ENCODE measurements at regions not wholly inside any gene's neighbourhood (a gene's known extent, or its start where the extent isn't known, plus 50 kb on each side); places are given as distances from the start of the nearest gene placed in this dataset.
"Not testable (repeated sequence)": the region's sequence is repeated elsewhere in the genome, so short reads cannot be mapped to it uniquely, and the experiment has no call there.

DNA sequence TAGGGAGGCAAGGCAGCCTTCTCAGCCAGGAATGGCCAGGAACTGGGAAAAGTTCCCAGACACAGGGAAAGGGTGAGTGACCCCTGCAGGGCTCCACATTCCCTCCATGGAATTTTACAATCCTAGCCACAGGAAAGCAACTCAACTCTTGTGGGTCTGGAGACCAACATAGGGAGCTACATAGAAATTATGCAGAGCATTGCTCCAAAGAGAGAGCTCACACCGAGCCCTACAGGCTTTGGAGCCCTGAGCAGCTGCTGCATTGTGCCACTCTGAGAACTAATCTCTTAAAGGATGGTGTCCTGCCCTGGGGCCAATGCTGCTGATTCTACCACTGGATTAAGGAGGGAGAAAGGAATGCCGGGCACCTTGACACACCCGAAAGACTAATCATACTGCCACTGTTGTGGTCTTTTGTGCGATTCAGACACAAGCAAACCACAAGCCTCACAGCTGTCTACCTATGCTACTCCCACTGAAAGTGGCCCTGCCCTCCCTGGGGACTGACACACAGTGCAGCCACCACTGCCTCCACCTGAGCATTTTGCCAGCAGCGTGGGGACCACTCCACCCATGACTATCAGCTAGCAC is 1089.8 kb upstream of the NUDT12 start:
- ATAC-seq = no peak

DNA sequence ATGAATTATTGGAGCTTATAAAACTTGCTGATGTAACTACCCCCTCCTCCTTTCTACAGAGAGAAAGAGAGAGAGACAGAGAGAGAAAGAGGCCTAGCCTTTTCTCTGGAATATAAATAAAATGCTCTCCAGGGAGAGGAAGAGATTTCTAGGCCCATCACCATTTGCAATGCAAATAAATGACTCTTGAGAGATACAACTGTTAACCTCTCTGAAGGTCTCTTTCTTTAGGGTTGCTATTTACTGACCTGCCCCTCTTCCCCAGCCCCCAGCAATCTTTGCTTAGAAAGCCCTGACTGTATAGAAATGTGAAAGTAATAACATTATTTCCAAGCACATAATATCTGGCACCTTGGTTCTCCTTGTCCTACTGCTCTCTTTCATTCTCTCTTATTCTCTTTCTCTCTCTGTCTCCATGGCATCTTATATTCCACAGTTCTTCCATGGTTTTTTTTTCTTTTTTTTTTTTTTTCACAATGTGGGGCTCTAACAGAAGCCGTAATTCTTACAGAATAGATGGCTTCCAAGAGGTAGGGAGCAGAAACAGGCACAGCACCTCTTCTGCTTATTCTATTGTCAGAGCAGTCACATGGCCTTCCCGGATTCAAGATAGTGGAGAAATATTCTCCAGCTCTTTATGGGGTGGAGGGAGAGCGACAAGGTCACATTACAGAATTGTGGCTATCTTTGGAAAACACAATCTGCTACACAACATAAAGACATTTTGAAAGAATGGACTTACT is 1087.9 kb upstream of the NUDT12 start:
- ATAC-seq = no peak

DNA sequence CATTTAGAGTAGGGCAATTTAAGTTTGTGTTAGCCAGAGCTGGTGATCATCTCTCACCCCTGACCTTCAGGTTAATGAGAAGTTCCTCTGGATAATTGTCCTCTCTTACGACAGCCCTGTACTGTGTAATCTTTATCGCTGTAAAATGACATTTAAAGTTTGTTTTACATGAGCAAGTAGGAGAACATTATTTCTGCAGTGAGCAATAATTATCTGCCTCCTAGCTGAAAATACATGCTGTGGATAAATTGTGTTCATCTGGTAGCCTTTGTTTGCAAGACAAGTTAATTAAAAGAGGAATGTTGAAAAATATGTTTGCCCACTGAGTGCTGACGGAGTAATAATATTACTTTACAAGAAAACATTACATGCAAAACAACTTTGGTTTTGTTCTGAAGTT is 1083.8 kb upstream of the NUDT12 start:
- ATAC-seq = no peak

DNA sequence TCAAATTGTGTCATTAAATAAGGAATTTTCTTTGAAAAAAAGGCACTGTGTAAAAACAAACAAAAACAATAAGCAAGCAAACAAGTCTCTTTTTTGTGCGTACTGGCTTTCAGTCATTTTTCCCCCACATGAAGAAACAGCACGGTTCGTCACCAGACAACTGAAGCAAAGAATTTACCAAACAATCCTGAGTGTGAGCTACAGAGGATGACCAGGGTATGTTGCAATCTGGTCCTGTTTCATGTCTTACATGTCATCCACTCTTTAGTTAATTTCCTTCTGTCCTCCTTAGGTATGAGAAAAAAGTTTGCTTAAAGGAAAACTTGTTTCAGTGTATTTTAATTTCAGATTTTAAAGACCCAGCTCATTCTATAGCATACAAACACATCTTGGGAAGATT is 1080.7 kb upstream of the NUDT12 start:
- no peak for ATAC-seq

DNA sequence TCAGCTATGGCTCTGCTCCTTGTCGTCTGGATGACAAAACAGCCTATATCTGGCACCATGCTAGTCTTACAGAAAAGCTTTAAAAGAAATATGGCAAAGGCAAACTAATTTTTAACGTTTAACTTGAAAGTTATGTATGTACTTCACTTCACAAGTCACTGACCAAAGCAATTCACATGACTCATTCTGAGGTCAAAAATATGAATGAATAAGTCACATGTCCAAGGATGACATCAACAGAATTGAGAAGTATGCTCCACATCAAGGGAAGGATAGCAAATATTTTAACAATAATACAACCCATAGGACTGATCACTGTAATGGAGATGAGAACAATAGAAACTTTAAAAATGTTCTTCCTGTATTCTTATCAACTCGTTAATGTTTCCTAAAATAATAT is 1072.6 kb upstream of the NUDT12 start:
- no peak for ATAC-seq

DNA sequence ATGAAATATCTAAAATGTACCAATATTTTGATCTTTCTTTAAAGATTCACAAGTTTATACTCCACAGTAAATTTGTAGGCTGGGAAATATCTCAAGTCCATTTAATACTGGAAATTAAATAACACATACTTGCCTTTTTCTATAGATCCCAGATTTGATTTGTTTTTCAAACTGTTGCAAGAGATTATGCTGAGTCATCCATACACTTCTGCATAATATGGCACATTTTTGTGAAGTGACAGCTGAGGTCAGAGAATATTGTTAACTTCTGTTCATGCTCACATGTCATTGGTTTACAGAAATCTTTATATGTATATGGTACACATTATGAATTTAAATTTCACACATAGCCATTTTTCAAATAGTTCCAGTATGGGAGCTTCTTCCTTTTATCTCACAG is 1066.3 kb upstream of the NUDT12 start:
- no peak for ATAC-seq

DNA sequence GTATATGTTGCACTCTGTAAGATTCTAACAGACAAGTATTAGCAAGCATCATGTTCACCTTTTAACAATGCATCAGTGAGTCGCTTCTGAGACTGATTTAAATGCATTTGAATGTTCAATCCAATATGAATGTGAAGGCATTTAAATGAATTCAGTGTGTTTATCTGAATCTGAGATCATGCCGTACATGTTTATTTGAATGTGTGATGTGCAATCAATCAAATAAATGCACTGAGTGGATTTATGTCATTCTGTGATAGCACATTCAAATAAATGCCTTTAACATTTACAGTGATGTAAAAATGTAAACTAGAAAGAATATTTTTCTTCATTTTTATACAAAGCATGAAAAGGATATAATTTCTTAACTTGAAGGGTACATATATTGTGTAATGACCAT is 1063.5 kb upstream of the NUDT12 start:
- ATAC-seq = no peak

DNA sequence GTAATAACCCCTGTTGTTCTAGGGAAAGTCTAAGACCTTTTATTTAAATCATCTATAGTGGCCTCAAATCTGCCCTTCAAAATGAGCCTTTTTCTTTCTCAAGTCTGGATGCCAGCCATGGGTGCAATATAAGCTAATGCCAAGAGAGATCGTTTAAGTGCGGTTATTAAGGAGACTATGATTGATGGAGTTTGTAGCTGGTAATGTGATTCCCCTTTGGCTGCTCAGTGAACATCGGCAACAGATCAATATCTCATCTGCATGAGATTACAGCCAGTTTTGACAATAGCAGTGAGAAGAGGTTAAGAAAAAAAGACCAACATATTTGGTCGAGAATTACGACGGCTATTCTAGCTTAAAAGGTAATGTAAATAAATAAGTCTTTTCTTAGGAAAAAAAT is 1049.4 kb upstream of the NUDT12 start:
- ATAC-seq = no peak

DNA sequence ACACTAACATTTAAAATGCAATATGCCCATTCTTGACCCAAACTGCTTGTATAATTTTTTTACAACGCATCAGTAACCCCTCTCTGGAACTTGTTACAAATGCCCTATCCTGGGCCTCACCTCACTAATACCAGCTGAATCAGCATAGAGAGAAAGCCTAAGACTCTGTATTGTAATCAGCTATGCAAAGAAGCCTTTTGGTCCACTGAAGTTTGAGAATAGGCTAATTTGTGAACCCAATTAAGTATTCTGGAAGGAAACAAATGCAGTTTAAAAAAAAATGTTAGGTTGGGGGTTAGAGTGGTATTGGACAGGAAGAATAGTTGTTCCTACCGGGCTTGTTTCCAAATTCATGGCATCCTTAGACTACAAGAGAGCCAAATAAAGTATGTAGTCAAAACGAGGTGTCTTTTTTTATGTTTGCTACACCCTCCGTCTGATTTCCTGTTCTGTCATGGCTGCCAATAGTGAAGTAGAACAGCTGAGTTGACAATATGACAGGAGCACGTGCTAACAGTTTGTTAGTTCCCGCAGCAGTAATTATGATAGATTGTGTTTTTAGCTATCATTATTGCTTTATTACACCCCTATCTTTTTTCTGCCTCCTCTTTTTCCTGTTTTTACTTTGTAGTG is 1048.7 kb upstream of the NUDT12 start:
- ATAC-seq = no peak

DNA sequence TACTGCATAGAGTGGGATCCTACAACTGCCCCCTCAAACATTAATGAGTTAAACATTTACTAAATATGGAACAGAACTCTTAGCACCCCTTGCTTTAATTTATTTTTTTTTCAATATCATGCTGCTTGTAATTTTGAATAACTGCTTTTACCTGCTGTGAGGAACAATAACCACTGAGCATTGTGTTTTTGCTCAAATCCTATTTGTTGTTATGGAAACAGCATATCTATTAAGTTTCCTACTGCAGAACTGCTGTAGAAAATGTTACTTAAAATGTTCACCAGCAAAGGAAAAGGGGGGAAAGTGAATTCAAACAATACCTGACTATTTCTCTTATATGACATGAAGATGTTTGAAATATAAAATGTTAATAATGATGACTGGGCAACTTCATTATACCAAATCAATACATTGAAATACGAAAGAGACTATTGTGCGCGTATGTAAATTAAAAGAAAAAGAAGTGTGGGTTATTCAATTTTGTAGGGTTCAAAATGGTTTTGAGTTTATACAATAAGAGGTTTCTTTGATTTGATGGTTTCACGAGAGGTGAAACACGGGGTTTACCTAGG is 1043.8 kb upstream of the NUDT12 start:
- no peak for ATAC-seq

DNA sequence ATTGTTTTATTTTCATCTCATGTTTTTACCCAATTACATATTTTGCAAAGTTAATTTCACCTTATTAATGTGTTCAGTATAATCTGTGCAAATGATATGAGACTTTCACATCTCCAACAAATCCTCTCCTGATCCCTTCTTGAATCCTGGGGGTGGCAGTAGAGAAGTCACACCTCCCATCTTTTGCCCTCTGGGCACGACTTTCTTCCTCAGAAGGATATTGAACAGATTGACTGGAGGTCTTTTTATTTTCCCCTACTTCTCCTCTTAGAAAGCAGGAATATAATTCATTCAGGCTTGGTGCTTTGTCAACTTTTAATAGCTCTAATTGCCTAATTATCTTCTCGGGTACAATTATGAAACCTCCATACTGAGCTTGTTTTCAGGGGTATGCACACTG is 1037.1 kb upstream of the NUDT12 start:
- no peak for ATAC-seq

DNA sequence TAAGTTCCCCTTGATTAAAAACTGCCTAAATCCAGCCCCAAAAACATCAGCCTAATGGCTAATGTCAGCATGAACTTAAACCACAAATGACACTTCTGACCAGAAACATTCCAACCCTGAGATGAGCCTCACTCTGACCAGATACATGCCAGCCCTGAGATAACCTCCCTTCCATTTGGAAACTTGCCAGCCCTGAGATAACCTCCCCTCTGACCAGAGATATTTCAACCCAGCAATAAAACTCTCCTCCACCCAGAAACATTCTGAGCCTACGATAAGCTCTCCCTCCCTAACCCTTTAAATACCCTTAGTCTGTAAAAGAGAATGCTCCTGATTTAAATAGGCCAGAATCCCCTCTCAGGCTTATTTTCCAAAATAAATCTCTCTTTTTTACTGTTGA is 1035.7 kb upstream of the NUDT12 start:
- ATAC-seq = no peak

DNA sequence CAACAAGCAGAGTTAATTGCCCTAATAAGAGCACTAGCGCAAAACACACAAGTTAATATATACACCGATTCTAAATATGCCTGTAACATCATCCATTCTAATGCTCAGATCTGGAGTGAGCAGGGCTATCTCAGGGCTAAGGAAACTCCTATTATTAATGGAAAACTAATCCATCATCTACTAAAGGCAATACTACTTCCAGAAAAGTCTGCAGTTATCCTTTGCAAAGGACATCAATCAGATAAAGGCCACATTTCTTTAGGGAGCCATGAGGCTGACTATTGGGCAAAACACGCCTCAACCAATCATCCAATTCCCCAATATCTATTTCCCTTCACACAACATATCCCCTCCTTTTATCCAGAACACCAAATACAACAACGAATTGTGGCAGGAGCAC is 1032.3 kb upstream of the NUDT12 start:
- ATAC-seq = no peak

DNA sequence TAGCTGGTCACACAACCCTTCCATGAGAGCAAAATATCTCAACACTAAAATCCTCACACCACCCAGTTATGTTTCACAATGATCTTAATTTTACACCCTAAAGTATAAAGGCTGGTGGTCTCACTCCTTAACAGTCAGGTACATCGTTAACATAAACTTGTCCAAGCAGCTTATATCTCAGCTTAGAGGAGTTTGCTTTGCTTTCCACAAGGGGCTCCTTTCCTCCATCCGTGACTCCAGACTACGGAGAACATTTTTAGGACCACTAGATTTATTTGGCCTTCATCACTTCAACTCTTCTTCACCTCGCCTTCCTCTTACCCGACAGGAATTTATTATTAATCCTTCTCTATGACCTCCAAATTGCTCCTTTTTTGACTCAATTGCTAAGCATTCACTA is 1014.1 kb upstream of the NUDT12 start:
- no peak for ATAC-seq

DNA sequence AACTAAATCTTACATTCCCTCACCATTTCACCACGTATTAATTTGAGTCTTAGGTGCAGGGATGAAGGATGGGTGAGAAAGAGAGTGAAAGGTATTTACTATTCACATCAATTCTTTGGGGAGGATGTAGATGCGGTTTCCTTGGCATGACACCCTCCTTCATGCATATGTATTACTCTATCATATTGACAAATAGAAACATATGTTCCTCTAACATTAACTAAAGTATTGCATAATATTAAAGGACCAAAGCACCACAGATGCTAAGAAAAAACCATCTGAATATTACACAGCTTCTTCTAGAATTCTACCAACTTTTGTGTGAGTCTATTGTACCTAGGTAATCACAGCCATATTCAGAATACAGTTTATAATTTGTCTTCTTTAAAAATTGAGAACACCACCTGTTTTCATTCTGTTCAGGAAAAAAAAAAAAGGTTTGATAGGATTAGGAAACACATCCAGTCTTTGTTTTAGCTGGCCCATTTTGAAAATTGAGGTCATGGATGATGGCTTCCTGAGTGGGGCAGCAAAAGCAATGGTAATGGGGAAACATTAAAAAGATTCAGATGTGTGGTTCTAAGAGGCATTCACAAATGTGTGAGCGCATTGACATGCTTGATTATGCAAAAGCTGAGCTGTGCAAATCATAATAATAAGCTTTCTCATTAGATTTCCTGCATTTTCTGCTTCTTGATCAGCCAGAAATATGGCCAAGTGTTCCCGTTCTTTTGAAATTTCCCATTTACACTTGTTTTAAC is 1011.5 kb upstream of the NUDT12 start:
- ATAC-seq = no peak

DNA sequence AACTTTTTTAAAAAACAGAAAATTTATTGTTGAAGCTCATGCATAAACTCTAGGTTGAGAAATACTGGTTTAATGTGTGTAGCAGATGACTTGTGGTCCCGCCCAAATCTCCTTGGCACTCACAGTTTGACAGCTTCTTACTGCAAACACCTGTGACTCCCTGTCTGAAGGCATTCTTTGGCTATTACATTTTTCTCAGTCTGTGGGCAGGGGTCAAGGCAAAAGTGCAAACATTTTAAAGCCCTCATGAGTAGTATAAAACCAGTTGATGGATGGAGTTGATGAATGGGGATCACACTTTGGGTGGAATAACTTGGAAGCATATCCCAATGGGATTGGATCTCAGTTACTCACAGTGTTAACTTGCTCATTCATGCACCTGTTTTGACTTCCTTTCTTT is 1007.0 kb upstream of the NUDT12 start:
- ATAC-seq = no peak

DNA sequence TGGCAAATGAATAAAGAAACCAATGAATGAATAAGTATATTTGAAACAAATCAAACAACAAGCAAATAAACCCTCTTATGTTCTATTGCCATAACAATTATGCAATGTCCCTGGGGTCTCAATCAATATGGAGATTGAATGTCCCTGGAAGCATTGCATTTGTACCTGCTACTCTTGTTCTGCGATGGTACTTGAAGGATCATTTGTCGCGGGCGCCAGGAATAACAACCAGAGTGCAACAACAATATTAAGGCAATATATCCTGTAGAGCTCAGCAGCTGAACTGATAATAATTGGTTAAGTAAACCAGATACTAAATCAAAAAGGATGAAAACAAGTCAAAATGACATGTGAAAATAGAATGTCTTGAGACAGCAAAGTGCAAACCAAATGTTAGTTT is 1001.9 kb upstream of the NUDT12 start:
- ATAC-seq = no peak

DNA sequence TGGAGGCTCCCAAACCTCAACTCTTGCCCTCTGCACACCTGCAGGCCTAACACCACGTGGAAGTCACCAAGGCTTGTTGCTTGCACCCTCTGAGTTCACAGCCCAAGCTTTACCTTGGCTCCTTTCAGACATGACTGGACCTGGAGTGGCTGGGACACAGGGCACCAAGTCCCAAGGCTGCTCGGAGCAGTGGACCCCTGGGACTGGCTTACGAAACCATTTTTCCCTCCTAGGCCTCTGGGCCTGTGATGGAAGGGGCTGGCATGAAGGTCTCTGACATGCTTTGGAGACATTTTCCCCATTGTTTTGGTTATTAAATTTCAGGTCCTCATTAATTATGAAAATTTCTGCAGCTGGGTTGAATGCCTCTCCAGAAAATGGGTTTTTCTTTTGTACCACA is 994.4 kb upstream of the NUDT12 start:
- ATAC-seq = no peak

DNA sequence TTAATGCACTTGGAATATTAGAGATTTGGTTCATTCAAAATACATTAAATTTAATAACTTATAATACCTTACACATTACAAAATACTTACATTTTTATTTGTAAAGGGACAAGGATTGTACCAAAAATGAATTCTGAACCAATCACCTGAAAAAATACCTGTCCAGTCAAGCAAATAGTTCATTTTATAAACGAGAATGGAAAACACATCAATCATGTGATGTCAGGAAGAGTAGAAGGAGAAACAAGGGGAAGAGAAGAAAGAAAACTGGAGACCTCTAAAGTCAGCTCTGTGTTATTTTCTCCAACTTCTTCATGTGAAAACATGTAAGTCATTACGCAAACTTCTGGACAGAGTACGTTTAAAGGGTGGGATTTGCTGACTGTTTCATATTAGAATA is 989.0 kb upstream of the NUDT12 start:
- no peak for ATAC-seq

DNA sequence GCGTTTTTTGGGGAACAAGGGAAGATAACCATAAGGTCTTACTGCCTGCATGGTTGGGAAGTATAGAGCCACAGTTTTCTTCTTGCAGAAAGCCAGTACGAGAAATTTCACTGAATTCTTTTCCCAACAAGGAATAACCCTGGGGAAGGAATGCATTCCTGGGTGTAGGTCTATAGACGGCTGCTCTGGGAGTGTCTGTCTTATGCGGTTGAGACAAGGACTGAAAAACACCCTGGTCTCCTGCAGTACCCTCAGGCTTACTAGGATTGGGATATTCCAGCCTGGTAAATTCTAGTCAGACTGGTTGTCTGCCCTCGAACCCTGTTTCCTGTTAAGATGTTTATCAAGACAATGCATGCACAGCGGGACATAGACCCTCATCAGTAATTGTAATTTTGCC is 984.3 kb upstream of the NUDT12 start:
- ATAC-seq = not testable (repeated sequence)

DNA sequence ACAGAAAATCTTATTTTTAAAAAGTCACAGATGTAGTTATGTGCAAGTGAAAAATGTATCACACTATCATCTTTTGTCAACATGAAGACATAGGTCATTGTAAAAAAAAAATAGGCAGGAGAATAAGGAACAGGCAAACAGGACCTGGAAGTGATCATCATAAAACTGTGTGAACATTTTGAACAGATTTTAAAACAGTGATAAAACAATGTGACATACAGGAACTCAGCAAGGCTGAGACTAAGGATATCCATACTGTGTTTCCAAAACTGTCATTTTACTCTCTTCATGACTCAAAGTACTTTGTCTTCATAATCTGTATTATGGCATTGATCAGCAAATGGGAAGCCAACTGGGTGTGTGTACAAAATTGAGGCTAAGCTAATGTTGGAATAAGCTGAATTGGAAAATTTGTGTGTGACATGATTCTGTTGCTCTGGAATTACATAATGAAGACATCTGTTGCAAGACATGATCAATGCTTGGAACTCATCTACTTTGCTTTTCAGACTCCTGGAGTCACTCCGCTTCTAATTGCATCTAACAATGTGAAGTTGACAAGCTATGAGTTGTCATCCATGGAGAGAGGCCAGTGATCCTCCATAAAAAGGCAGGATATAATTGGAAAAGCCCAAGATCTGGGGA is 978.7 kb upstream of the NUDT12 start:
- ATAC-seq = no peak

DNA sequence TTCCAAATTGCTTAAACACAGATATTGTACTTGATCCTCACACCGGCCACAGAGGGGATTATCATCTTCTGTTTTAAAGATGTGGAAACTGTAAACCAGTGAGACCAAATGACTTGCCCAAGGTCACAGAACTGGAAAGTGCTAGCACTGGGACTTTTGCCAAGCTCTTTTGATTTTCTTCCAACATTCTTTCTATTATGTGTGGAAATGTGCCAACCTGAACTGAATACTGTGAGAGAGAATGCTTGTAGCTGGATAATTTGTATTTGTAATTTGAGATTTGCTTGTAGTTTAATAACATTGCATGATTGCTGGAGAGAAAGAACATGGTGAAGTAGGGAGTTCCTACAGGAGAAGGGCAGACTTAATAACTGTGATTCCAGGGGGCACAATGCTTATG is 977.9 kb upstream of the NUDT12 start:
- ATAC-seq = no peak
